ENCODE measurements at regions not wholly inside any gene's neighbourhood (a gene's known extent, or its start where the extent isn't known, plus 50 kb on each side); places are given as distances from the start of the nearest gene placed in this dataset.

DNA sequence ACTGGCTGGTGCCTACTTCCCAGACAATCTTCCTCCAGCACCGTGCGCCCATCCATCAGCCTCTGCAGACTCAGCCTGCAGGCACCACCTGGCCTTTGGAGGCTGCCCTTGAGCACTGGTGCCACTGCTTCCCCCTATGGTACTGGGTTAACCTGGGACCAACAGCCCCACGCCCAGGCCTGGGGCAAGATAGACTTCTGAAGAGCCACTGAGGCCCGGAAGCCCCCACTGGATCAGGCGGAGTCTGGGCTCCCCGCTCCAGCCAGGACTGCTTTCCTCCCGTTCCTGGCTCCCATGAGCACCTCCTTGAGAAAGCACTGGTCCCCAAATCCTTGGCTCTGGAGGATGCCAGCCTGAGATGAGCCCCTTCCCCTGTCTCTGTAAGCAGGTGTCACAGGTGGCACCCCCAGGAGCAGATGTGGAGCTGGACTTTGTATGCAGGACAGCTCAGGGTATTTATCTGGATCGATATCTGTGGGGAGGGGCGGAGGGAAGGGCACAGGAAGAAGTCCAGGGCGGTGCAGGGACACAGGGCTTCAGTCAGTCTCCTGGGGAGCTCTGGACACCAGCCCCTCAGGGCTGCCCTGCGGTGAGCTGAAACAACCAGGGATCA is 206.5 kb upstream of the PPP2R2D start:
- Histone ChIP-seq H3K9me3 (ENCODE audit: control insufficient read depth, insufficient read depth, low read length) (no peaks in the 10 kb centered on the region), H3K27ac (ENCODE audit: low read depth, low read length) (no peak overlapping the region), H3K27me3 (ENCODE audit: control insufficient read depth, insufficient read depth, low read length) (no peaks in the 10 kb centered on the region), H3K4me1 (ENCODE audit: control insufficient read depth, insufficient read depth, low read length) (no peaks in the 10 kb centered on the region), H3K9ac (ENCODE audit: low read depth, low read length) (no peak overlapping the region), H3K4me3 (ENCODE audit: low read depth, low read length) (no peak overlapping the region), H3K36me3 (ENCODE audit: control insufficient read depth, insufficient read depth, low read length) (no peaks in the 10 kb centered on the region)

DNA sequence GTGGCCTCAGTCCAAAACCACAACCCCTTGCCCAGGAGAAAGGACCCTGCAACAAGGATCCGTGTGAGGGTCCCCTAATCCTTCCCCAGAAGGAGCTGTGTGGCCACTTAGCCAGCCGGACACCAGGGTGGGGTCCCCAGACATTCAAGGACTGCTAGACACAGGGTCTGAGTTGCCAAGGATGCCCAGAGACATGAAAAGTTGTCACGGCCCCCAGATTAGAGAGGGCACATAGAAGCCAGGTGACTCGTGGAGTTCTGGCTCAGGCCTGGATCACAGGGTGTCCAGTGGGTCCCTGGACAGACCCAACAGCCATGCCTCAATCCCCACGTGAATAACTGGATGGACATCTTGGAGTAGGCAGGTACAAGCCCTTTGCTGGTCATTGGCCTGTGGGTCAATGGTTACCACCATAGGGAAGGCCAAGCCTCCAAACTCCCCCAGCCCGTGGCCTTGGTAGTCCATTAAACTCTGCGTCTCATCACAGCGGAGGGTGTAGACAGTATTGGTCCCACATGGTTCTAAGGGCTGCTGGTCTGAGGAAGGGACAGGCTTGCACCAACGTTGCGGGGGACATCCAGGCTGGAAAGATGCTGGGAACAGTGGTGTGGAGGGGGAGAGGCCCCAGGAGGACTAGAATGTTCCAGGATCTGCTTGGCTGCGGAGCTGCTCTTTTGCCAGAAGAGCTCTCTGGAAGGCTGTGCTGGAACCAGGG is 205.9 kb upstream of the PPP2R2D start:
- H3K9ac ChIP-seq (ENCODE audit: low read depth, low read length) = no peak overlapping the region
- no peak overlapping the region for H3K27ac ChIP-seq (ENCODE audit: low read depth, low read length)
- H3K27me3 ChIP-seq (ENCODE audit: control insufficient read depth, insufficient read depth, low read length) = no peaks in the 10 kb centered on the region
- H3K9me3 ChIP-seq (ENCODE audit: control insufficient read depth, insufficient read depth, low read length) = no peaks in the 10 kb centered on the region
- H3K4me3 ChIP-seq (ENCODE audit: low read depth, low read length) = no peak overlapping the region
- H3K4me1 ChIP-seq (ENCODE audit: control insufficient read depth, insufficient read depth, low read length) = no peaks in the 10 kb centered on the region
- H3K36me3 ChIP-seq (ENCODE audit: control insufficient read depth, insufficient read depth, low read length) = no peaks in the 10 kb centered on the region

DNA sequence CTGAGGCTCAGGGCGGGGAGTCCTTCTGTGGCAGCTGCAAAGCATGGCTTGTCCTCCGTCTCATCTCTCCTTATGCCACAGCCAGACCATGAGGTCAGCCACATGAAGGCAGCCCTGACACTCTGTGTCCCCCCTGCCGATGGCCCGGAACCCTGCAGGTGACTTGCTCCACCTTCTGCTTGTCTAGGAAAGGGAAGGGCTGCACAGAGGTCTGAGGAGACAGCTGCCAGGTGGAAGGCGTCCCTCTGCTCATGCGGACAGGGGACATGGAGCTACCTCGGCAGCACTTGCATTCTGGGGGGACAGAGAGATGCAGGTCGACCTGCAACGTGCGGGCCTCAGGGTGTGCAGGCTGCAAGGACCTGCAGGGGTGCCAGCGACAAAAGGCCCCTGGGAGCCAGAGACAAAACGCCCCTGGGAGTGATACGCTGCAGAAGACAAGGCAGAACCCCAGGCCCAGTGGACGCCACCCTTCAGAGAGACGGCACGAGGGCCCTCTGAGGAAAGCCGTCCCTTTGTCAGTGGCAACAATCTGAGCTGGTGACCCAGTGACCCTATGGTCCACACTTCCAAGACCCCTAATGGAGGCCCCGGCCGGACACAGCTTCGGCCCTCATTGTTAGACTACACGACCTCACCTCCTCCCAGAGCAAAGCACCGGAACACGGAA is 205.2 kb upstream of the PPP2R2D start:
- Histone ChIP-seq H3K36me3 (ENCODE audit: control insufficient read depth, insufficient read depth, low read length) (no peaks in the 10 kb centered on the region), H3K9me3 (ENCODE audit: control insufficient read depth, insufficient read depth, low read length) (no peaks in the 10 kb centered on the region), H3K9ac (ENCODE audit: low read depth, low read length) (no peak overlapping the region), H3K27ac (ENCODE audit: low read depth, low read length) (no peak overlapping the region), H3K4me1 (ENCODE audit: control insufficient read depth, insufficient read depth, low read length) (no peaks in the 10 kb centered on the region), H3K27me3 (ENCODE audit: control insufficient read depth, insufficient read depth, low read length) (no peaks in the 10 kb centered on the region), H3K4me3 (ENCODE audit: low read depth, low read length) (no peak overlapping the region)

DNA sequence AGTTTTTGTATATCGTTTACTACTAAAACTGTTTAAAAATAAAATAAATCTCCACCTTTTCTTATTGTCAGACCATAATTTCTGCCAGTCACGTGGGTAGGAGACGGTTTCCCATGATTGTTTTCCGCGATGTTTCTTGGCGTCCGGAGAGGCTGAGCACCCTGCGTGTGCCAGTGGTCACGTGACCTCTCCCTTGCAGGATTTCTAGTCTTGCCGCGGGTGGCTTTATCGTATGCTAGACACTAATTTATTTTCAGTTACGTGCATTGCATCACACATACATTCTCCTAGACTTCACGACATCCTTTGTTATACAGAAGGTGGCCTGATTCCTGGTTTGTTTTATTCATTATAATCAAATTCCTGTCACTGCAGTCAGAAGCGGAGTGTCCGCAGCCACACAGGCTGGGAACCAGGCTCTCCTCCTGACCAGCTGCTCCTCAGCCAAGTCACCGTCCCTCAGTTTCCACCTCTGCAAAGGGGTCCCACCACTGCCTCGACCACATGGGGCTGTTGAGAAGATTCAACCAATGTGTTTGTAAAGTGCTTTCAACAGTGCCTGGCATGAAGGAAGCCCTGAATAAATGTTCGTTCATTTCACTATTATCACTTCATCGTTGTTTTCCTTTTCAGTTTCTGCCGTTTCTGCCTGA is 203.2 kb upstream of the PPP2R2D start:
- Histone ChIP-seq H3K9ac (ENCODE audit: low read depth, low read length) (no peak overlapping the region), H3K36me3 (ENCODE audit: control insufficient read depth, insufficient read depth, low read length) (no peaks in the 10 kb centered on the region), H3K4me3 (ENCODE audit: low read depth, low read length) (no peak overlapping the region), H3K4me1 (ENCODE audit: control insufficient read depth, insufficient read depth, low read length) (no peaks in the 10 kb centered on the region), H3K9me3 (ENCODE audit: control insufficient read depth, insufficient read depth, low read length) (no peaks in the 10 kb centered on the region), H3K27ac (ENCODE audit: low read depth, low read length) (no peak overlapping the region), H3K27me3 (ENCODE audit: control insufficient read depth, insufficient read depth, low read length) (no peaks in the 10 kb centered on the region)

DNA sequence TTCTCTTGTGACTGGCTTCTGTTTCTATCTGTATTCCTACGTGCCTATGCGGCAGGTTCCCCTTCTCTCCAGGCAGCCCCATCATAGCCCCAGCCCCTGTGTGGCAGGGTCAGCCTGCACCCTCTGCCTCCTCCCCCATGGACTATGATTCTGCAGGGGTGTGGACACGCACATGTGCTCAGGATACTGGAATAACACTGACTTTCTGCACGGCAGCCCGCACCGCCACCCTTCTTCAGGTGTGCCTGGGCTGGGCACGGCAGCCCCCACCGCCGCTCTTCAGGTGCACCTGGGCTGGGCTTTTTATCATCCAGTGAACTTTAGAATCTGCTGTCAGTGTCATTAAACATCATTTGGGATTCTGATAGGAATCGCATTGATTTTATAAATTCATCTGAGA is 202.6 kb upstream of the PPP2R2D start:
- Histone ChIP-seq H3K27me3 (ENCODE audit: control insufficient read depth, insufficient read depth, low read length) (no peaks in the 10 kb centered on the region), H3K9ac (ENCODE audit: low read depth, low read length) (no peak overlapping the region), H3K27ac (ENCODE audit: low read depth, low read length) (no peak overlapping the region), H3K9me3 (ENCODE audit: control insufficient read depth, insufficient read depth, low read length) (no peaks in the 10 kb centered on the region), H3K4me3 (ENCODE audit: low read depth, low read length) (no peak overlapping the region), H3K4me1 (ENCODE audit: control insufficient read depth, insufficient read depth, low read length) (no peaks in the 10 kb centered on the region), H3K36me3 (ENCODE audit: control insufficient read depth, insufficient read depth, low read length) (no peaks in the 10 kb centered on the region)

DNA sequence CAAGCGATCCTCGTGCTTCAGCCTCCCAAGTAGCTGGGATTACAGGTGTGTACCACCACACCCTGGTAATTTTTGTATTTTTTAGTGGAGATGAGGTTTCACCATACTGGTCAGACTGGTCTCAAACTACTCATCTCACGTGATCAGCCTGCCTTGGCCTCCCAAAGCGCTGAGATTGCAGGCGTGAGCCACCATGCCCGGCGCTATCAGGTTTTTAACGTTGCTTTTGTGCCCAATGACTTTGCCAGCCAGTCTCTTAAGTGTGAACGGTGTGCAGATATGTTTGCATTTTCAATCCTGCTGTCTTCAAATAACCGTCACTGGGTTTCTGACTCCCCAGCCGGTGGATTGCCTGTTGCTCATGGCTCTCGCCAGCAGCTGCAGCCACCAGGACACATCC is 201.8 kb upstream of the PPP2R2D start:
- Histone ChIP-seq H3K27ac (ENCODE audit: low read depth, low read length) (no peak overlapping the region), H3K4me3 (ENCODE audit: low read depth, low read length) (no peak overlapping the region), H3K4me1 (ENCODE audit: control insufficient read depth, insufficient read depth, low read length) (no peaks in the 10 kb centered on the region), H3K36me3 (ENCODE audit: control insufficient read depth, insufficient read depth, low read length) (no peaks in the 10 kb centered on the region), H3K9ac (ENCODE audit: low read depth, low read length) (no peak overlapping the region), H3K9me3 (ENCODE audit: control insufficient read depth, insufficient read depth, low read length) (no peaks in the 10 kb centered on the region), H3K27me3 (ENCODE audit: control insufficient read depth, insufficient read depth, low read length) (no peaks in the 10 kb centered on the region)

DNA sequence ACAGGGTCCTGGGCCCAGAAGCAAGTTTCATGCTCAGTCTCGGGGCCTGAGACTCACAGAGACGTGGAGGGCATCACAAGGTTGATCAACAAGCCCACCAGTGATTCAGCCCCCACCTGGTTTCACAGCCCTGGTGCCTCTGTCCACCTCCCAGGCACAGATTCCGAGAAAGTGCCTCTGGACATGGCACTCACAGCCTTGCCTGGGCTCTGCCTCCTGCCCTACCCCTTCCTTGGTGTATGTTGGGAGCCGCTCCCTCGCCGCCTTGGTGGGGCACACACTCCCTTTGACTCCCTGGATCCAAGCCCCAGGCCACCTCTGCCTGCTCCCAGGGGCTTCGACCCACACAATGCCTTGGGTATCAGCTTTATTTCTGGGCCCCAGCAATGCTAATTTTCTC is 200.8 kb upstream of the PPP2R2D start:
- no peaks in the 10 kb centered on the region for H3K4me1 ChIP-seq (ENCODE audit: control insufficient read depth, insufficient read depth, low read length)
- no peaks in the 10 kb centered on the region for H3K9me3 ChIP-seq (ENCODE audit: control insufficient read depth, insufficient read depth, low read length)
- H3K27ac ChIP-seq (ENCODE audit: low read depth, low read length) = no peak overlapping the region
- H3K36me3 ChIP-seq (ENCODE audit: control insufficient read depth, insufficient read depth, low read length) = no peaks in the 10 kb centered on the region
- no peak overlapping the region for H3K9ac ChIP-seq (ENCODE audit: low read depth, low read length)
- H3K4me3 ChIP-seq (ENCODE audit: low read depth, low read length) = no peak overlapping the region
- H3K27me3 ChIP-seq (ENCODE audit: control insufficient read depth, insufficient read depth, low read length) = no peaks in the 10 kb centered on the region

DNA sequence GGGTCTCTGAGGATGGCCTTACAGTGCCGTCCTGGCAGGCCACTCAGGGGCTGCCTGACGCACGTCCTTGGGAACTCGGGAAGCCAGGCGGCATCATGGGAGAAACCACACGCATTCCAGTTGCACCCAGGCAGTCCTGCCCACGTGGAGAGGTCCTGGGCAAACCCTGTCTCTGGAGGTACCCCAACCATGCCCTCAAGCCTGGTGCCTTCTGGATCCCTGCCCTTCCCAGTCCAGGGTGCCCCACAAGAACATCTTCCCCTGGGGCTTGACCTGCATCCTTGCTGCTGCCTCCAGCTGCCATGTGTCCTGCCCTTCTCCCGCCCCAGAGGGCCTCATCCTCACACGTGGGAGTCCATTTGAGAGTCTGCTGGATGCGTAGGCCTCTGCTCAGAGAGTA is 200.3 kb upstream of the PPP2R2D start:
- H3K9ac ChIP-seq (ENCODE audit: low read depth, low read length) = no peak overlapping the region
- H3K9me3 ChIP-seq (ENCODE audit: control insufficient read depth, insufficient read depth, low read length) = no peaks in the 10 kb centered on the region
- no peak overlapping the region for H3K27ac ChIP-seq (ENCODE audit: low read depth, low read length)
- no peaks in the 10 kb centered on the region for H3K36me3 ChIP-seq (ENCODE audit: control insufficient read depth, insufficient read depth, low read length)
- H3K4me3 ChIP-seq (ENCODE audit: low read depth, low read length) = no peak overlapping the region
- no peaks in the 10 kb centered on the region for H3K4me1 ChIP-seq (ENCODE audit: control insufficient read depth, insufficient read depth, low read length)
- no peaks in the 10 kb centered on the region for H3K27me3 ChIP-seq (ENCODE audit: control insufficient read depth, insufficient read depth, low read length)

DNA sequence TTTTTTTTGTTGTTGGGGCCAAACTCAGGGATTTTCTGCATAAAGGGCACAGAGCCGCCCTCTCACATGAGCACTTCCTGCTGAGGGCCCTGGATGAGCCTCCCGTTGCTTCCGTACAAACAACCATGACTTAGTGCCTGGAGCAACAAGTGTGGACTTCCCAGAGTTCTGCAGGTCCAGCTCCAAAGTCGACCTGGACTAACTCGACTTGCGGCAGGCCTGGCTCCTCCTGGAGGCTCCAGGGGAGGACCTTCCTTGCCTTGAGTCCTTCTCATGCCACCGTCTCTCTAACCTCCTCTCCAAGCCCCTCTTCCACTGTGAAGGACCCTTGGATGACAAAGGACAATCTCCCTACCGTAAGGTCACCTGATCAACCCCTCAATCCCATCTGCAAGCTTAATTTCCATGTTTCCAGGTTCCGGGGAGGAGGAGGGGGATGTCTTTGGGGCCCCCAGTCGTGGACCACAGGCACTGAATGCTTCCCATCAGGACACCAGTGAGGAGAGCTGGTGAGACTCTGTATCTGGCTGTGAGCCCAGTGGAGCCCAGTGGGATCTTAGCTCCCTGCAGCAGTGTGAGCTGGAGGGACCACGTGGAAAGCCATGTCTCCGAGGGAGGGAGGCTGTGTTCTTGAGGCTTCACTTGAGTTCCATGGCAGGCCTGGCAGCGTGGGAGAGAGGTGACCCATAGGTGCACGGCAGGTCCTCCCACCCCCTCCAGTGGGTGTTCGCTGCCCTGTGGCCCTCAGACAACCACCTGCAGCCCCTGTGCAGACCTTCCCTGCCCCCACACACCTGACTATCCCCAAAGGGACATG is 199.5 kb upstream of the PPP2R2D start:
- H3K4me3 ChIP-seq (ENCODE audit: low read depth, low read length) = no peak overlapping the region
- no peaks in the 10 kb centered on the region for H3K9me3 ChIP-seq (ENCODE audit: control insufficient read depth, insufficient read depth, low read length)
- H3K9ac ChIP-seq (ENCODE audit: low read depth, low read length) = no peak overlapping the region
- H3K36me3 ChIP-seq (ENCODE audit: control insufficient read depth, insufficient read depth, low read length) = no peaks in the 10 kb centered on the region
- H3K4me1 ChIP-seq (ENCODE audit: control insufficient read depth, insufficient read depth, low read length) = no peaks in the 10 kb centered on the region
- no peaks in the 10 kb centered on the region for H3K27me3 ChIP-seq (ENCODE audit: control insufficient read depth, insufficient read depth, low read length)
- H3K27ac ChIP-seq (ENCODE audit: low read depth, low read length) = no peak overlapping the region

DNA sequence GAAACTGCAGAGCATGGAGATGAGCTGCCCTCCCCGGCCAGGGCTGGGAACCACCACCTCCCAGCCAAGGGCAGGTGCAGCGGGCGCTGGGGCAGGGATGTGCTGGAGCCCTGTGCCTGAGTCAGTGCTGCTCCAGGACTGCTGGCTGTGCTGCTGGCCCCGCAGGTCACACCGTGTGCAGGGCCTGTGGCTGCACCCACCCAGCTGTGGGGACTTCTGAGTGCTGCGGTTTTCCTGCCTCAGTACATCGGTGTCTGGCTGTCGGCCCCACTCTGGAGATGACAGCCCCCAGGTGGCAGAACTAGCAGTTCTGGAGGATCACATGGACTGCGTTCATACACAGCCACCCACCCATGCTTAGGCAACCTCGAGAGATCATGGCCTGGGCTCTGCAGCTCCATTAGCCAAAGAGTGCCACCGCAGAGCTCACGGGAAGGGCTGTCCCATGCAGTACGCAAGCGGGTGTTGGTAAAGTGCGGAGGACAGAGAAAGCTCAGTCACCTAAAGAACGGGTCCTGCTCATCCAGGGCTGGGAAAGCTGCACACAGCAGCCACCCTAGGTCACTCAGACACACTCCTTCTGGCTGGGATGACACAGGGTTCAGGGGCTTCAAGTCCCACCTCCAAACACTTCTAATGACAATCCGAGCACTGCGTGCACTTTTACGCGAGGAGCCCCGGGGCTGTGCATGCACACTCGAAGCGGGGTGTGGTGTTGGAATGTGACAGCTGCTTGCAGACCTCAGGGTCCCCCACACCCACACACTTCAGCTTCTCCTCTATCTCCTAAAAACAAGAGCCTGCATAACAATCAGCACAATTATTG is 198.1 kb upstream of the PPP2R2D start:
- Histone ChIP-seq H3K9me3 (ENCODE audit: control insufficient read depth, insufficient read depth, low read length) (peaks cover 10% of the 10 kb centered on the region), H3K4me3 (ENCODE audit: low read depth, low read length) (no peak overlapping the region), H3K27ac (ENCODE audit: low read depth, low read length) (no peak overlapping the region), H3K4me1 (ENCODE audit: control insufficient read depth, insufficient read depth, low read length) (no peaks in the 10 kb centered on the region), H3K9ac (ENCODE audit: low read depth, low read length) (no peak overlapping the region), H3K27me3 (ENCODE audit: control insufficient read depth, insufficient read depth, low read length) (no peaks in the 10 kb centered on the region), H3K36me3 (ENCODE audit: control insufficient read depth, insufficient read depth, low read length) (no peaks in the 10 kb centered on the region)
